ENCODE measurements at regions not wholly inside any gene's neighbourhood (a gene's known extent, or its start where the extent isn't known, plus 50 kb on each side); places are given as distances from the start of the nearest gene placed in this dataset.

- TF ChIP-seq, protein P1, sequence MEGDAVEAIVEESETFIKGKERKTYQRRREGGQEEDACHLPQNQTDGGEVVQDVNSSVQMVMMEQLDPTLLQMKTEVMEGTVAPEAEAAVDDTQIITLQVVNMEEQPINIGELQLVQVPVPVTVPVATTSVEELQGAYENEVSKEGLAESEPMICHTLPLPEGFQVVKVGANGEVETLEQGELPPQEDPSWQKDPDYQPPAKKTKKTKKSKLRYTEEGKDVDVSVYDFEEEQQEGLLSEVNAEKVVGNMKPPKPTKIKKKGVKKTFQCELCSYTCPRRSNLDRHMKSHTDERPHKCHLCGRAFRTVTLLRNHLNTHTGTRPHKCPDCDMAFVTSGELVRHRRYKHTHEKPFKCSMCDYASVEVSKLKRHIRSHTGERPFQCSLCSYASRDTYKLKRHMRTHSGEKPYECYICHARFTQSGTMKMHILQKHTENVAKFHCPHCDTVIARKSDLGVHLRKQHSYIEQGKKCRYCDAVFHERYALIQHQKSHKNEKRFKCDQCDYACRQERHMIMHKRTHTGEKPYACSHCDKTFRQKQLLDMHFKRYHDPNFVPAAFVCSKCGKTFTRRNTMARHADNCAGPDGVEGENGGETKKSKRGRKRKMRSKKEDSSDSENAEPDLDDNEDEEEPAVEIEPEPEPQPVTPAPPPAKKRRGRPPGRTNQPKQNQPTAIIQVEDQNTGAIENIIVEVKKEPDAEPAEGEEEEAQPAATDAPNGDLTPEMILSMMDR (IDR thresholded peaks at IDR 0.05): no peak
- TF ChIP-seq POLR2A (IDR thresholded peaks at IDR 0.05): no peak
These were observed 298.0 kb upstream of the KCND2 start for GRCh38 chr7:119974972-119975371.

Data from heart left ventricle (tissue), 13 donors.